Esophagus mucosa (tissue), 1 donor: ENCODE measurements at regions not wholly inside any gene's neighbourhood (a gene's known extent, or its start where the extent isn't known, plus 50 kb on each side); places are given as distances from the start of the nearest gene placed in this dataset.

Experiments
- ATAC-seq: fragments of 200-7000 bp; cut with Tn5 transposase; one replicate; pipeline ENCODE4 v1.9.1; 2020
- donor health status: DM: yes; HTN: yes; CAD: no.

DNA sequence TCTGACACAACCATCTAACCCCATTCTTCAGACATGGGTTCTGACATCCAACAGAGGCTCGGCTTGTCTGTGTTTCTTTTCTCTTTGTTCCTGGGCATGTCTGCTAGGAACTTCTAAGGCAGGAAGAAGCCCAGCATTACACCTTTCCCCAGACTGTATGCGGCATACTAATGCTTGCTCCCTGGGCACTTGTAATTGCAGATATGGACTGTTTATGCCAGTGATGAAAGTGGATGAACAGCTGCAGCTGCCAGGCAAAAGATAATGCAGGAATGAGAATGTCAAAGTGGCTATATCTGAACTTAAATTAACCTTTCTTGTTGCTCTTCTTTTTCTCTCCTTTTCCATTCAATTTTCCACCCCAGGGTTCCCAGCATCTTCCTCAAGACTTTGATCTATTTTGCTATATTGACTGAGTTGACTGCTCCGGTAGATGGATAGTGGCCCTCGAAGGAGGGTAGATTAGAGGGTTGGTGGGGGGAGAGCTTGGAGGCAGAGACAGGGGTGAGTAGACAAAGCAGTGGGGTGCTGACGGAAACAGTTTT lies 344.4 kb downstream of the MAN2A1 start:
- no peak for ATAC-seq

DNA sequence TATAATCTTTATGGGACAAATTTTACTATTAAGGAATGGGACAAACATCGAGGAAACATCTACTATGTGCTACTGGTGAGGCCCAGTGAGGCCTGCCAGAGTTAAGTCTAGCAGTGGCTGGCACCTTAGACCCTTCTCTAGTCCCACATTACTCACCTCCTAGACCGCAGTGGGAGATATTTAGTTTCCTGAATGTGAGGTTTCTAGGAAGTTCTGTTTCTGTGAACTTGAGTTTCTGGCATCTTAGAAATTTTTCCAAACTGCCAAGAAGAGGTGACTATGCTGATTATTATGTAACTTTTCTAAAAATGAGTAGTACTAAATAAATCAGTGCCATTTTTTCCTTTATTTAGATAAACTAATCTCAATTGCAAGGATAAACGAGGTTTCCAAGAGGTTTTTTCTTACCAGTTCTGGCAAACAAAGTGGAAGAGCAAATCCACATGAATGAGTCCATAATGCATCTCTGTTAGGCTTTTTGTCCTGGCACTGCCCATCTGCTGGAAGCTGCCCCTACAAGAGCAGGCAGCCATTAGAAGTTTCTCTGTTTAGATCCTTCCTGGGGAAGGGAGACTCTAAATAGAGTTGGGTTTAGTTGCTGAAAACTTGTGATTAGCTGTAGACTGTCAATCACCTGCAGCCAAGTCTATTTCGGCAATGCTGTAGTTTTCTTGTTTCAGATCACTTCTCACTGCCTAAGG lies 348.7 kb downstream of the MAN2A1 start:
- ATAC-seq, result no peak

DNA sequence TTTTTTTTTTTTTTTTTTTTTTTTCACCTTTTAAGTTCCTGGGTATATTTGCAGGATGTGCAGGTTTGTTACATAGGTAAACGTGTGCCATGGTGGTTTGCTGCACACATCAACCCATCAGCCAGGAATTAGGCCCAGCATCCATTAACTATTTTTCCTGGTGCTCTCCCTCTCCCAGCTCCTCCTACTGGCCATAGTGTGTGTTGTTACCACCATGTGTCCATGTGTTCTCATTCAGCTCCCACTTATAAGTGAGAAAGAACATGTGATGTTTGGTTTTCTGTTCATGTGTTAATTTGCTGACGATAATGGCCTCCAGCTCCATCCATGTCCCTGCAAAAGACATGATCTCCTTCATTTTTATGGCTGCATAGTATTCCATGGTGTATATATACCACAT lies 350.5 kb downstream of the MAN2A1 start:
- no peak for ATAC-seq

DNA sequence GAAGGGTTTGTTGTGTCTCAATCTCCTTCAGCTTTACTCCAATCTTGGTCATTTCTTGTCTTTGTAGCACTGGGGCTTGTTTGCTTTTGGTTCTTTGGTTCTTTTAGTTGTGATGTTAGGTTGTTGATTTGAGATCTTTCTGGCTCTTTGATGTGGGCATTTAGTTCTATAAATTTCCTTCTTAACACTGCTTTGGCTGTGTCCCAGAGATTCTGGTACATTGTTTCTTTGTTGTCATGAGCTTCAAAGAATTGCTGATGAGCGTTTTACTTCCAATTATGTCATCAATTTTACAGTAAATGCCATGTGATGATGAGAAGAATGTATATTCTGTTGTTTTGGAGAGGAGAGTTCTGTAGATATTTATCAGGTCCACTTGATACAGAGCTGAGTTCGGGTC lies 353.3 kb downstream of the MAN2A1 start:
- ATAC-seq, result no peak

DNA sequence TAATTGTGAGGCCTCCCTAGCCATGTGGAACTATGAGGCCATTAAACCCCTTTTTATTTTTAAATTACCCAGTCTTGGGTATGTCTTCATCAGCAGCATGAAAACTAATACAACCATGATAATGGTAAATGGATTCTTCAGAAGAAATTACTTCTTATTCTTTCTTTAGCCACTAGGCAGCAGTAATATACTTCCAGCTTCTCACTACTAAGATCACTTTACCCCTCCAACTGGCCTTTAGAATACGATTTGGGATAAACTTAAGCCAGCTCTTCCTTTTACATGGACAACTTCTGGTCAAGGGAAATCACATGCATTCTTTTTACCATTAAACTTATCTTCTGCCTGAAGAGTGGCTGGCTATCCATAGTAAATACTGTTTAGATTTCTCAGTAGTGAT lies 355.4 kb downstream of the MAN2A1 start:
- ATAC-seq, result no peak

DNA sequence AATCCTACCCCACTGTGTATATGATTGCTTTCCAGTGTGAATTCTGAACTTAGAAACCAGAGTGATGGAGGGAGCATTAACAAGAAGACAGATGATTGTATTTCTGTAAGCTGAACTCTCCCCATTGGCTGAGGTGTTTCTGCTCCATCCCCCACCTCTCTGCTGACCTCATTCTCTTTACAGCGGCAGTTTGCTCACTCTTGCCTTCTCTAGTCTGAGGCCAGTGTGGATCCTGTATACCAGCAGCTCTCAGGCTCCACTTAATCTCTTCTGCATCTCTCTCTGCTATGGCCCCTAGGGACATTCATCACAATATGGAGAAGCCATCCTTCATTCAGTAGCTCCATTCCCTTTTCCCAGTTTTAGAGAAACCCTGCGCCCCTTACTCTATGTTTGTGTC lies 358.8 kb downstream of the MAN2A1 start:
- no peak for ATAC-seq

DNA sequence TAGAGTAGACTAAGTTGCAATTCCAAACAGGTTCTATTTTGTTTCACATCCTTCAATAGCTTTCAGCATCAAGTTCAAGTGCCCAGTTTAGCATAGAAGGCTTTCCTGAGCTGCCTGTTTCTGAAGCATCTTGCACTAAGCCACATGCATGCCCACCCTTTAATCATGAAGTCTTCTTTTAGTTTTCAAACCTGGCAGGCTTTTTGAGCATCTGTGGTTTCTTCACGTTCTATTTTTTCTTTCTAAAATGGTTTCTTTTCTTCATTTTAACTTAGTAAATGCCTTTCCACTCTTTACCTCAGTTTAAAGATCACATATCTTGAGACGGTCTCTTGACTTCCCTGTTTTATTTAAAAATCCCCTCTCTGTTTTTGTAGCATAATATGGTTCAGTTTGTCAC lies 360.1 kb downstream of the MAN2A1 start:
- ATAC-seq, result no peak

DNA sequence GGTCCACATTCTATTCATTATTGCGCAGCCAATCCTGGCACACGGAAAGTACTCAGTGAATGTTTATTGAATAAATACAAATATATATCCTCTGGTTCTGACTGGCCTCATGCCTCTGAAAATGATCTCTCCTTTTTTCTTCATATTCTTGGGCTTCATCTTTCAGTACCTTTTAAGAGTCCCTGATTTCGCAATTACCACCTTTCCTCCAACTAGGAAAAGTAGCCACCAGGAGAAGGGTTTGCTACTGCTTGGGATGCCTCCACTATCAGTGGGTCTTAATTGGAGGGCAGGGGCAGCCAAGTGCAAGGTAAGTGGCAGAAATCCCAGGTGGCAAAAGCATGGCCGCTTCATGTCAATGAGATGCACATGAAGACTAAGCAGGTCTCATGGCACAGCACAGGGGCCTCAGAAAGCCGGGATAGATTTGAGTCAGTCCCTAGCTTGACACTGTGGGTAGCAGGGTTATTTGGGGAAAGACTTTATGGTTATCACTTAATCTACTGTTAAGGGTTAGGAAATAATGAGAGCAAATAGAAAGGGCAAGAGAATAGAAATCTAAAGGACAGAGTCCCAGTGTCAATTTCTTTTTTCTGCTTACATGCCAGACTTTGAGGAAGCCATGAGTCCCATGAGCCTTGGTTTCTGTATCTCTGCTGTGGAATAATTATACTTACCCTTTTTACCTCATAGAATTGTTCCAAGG lies 361.1 kb downstream of the MAN2A1 start:
- no peak for ATAC-seq

DNA sequence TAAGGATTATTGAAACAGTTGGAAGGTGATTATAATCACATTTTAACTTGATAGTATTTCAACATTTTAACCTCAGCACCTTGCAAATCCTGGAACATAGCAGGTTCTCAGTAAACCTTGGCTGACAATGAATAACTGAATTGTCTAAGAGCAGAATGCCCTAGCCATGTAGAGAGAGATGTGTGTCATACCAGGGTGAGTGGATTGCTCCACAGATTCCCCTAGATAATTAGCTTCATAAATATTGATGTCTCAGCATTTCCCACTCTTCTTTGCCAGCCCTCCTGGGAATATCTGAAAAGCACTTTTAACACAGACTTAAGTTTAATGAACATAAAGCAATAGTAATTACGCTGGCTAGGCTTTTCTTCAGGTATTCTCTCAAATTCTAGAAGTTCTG lies 363.5 kb downstream of the MAN2A1 start:
- no peak for ATAC-seq

DNA sequence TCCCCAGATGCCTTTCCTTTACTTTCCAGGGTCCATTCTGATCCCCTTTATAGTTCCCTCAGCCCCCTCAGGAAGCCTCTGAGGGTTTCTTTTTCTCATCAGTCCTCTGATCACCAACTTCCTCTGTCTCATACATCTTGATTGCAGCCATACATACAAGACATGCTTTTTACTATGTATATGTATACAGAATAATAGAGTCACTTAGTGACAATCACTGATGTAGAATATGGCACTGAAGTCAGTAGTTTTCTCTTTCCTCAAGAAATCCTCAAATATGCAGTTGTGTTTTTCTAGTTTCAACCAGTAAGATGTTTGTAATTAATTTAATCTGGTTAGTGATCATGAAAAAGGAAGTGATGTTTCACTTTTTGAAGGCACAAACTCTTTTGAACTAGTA lies 364.1 kb downstream of the MAN2A1 start:
- ATAC-seq, result no peak

DNA sequence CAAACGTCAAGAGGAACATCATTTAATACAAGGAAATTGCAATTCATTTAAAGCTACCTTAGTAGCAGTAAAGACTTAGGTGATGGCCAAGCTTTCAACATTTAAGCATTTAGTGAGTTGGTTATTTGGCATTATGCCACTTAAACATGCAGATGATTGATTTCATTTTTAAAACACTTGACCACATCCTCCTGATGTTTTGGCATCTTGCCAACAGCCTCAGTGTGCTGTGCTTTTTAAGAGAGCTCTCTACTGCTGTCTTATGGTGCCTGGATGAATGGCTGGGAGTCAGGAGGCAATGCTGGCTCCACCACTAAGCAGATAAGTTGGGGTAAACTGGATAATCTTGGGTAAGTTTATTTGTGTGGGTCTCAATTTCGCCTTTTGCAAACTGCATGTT lies 364.5 kb downstream of the MAN2A1 start:
- ATAC-seq, result no peak

DNA sequence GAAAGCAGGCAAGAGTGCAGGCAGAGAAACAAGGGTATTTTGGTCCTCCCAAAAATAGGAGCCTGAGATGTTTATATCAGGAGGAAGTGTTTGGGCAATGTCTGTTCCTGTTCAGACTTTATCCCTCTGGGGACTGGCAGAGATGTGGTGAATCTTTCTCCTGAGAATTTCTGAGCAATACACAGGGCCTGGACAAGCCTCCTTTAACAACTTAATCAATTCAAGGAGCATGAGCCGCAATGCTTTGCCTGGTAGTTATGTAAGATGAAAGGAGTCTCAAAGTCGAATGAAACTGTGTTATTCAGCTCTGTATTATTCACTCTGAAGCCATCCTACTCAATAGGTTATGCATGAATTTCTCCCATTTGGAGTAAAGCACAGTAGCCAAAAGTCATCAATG lies 365.6 kb downstream of the MAN2A1 start:
- no peak for ATAC-seq

DNA sequence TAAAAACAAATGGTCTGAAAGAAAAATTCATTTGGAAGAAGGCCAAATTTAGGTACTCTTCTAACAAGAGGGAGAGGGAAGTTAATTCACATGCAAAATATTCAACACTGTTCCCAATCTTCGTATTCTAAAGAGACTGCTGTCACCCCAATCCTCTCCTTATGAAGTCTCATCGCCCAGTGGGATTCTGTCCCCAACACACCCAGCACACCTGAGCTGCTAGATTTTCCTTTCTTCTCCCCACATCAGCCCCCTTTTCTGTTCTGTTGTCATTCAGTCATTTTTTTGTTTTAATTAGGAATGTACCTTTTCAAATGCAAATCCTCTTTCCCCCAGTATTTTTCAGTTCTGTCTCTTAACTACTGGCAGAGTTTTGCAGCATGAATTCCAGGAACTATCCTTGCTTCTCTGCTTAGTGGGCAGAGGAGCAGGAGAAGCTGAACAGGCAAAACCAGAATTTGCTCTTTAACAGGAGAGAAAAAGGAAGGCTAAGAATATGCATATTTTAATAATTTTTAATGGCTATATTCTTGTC lies 366.9 kb downstream of the MAN2A1 start:
- ATAC-seq, result no peak

DNA sequence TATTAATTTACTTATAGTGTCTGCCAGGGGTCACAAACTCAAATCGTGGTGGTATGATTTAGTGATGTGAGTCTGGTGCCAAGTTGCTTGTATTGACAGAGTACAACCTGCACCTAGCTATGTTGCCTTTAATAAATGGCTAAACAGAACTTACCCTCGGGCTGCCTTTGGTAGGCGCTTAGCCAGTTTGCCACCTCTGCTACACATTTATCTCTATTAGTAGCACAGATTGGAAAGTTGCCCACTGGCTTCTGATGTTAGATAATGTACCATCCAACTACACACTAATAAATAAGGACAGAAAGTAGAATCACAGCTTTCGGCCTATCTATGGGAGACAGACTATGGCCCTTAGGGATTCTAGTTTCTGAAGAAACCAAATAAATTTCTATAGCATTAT lies 368.4 kb downstream of the MAN2A1 start:
- ATAC-seq, result no peak

DNA sequence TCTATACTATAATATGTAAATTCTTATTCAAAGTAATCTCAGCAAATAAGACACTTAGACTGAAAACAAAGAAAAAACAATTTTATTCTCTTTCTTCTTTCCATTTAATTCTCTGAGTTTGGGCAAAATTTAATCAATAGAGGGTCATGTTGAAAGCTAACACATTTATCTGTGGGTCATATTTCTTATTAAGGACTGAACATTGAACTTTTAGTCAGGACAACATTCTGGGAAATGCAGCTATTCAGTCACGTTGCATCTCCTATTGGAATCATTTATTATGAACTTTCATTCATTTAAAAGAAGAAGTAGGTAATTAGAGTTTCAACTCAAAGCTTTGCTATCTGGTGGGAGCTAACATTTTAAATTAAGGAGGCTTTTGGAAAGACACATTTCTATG lies 372.5 kb downstream of the MAN2A1 start:
- ATAC-seq, result no peak

DNA sequence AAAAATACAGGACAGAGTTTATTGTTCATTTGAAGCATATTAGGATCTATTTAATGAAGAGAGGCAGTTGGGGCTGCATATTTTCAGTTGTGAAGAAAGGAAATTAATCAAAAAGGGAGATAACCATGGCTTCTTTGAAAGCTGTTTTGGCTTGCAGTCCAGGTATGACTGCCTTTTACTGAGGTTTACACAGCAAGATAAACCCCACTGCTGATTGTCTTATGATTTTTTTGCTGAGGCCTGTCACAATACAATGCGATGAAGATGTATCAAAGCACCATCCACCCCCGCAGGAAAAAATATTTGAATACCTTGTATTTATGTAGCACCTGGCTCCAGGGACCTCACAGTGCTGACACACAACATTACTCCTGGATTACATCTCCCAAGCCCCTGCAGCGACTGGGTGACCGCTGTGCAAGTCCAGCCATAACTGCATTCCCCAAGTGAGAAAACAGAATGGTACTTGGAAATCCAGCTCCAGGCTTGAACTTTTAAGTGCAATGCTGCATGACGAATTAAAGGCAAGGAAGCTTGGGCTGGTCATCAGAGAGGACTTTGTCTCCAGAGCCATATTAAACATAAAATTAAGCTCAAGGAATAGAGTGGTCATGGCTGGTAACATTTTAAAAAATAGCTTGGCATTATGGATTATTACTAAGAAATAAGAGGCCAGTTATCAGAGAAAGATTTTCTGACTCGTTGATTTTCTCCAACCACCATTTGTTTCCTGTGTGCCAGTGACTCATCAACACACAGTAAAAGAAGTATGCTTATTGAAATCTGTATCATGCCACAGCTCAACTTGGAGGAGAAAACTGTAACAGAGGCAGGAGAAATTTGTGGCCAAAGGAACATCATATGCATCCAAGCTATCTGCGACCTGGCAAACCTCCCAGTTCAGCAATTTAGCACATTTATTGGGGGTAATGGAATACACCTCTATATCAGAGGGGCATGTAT lies 374.2 kb downstream of the MAN2A1 start:
- ATAC-seq, result no peak

DNA sequence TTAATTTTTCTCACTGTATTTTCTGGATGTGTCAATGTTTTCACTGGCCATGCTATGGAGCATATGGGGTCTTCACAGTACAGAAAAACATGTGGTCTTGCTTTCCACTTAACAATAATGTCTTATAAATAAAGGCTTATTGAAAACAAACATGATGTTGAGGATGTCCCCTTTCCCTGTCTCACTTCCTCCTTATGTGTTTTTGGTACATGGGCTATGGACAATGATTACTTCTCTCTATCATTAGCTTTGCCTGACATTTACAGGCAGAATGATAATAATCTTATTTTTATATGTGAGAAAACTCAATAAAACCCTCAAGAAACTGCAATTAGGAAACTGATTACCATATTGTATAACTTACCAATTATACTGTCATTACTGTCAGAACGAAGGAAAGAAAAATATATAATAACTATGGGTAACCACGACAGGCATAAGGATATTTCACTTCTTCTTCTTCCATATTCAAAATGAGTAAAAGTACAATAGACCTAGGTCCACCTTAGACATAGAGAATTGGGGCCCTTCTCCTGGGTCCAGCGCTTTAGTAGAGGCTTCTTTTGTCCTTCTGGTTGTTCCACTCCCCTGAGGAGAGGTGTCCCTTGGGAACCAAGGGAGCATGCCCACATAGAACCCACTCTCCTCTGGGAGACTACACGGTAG lies 375.0 kb downstream of the MAN2A1 start:
- no peak for ATAC-seq

DNA sequence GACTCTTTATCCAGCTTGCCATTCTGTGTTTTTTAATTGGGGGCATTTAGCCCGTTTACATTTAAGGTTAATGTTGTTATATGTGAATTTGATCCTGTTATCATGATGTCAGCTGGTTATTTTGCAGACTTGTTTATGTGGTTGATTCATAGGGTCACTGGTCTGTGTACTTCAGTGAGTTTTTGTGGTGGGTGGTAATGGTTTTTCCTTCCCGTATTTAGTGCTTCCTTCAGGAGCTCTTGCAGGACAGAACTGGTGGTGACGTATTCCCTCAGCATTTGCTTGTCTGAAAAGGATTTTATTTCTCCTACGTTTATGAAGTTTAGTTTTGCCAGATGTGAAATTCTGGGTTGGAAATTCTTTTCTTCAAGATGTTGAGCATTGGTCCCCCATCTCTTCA lies 381.1 kb downstream of the MAN2A1 start:
- no peak for ATAC-seq

DNA sequence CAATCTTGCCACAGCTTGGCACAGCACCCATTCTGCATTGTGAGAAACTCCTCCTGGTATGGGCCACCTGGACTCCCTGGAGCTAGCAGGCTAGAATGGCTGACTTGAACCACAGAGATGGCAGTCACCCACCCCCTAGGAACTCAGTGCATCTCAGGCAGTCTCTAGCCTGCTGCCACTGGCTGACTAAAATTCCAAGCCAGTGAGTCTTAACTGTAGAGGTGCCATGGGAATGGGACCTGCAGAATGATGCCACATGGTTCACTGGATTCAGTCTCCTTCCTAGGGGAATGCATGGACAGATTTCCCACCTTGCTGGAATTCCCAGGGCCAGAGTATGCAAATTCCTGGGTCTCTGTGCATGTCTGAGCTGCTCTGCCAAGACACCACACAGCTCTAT lies 382.9 kb downstream of the MAN2A1 start:
- no peak for ATAC-seq

DNA sequence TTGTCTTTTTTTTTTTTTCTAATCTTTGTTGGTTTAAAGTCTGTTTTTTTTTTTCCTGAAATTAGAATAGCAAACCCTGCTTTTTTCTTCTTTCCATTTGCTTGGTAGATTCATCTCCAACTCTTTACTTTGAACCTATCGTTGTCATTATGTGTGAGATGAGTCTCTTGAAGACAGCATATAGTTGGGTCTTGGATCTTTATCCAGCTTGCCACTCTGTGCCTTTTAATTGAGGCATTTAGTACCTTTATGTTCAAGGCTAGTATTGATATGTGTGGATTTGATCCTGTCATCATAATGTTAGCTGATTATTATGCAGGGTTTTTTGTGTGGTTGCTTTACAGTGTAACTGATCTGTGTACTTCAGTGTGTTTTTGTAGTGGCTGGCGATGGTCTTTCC lies 383.8 kb downstream of the MAN2A1 start:
- ATAC-seq, result no peak

DNA sequence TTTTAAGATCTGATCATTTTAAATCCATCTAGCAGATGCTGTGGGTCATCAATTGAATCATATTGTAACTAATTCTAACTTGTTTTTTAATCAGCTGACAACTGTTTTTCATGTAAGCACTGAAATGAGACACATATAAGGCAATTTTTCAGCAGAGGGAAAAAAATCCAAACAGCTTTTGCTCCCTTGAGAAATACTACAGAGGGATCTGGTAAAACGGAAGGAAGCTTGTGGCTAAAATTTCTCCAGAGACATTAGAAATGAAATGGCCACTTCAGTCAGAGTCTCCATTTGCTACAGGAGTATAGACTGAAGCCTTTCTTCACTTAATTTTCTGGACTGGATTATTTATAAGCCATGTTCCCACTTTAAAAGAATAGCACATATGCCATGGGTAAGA lies 385.9 kb downstream of the MAN2A1 start:
- ATAC-seq, result no peak

DNA sequence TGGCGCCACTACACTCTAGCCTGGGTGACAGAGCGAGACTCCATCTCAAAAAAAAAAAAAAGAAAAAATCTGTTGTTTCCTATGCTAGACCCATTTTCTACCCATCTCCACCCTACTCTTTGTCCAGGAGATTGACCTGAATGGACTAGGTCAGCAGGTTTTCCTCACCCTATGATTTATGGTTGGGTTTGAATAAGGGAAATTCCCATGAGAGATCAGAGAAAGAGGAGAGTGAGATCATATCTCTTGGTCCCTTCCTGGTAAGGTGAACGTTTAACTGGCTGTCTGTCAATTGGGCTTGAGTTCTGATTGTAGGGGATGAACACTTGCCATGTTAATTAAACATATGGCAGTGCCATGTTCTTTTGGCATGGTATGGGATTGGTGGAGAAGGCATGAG lies 387.4 kb downstream of the MAN2A1 start:
- ATAC-seq, result no peak
